SK-N-SH (cell line): ENCODE measurements at regions not wholly inside any gene's neighbourhood (a gene's known extent, or its start where the extent isn't known, plus 50 kb on each side); places are given as distances from the start of the nearest gene placed in this dataset.

Source experiments
- CTCF ChIA-PET: fragments of 300-600, 350-600 bp; formaldehyde crosslinking; extraction: SDS; loops from one replicate; lab custom pipeline; 2021; lab: Yijun Ruan, JAX
- POLR2A ChIA-PET: fragments of 350-600 bp; sonication (Branson Sonifier 250); formaldehyde crosslinking; extraction: SDS; loops from one replicate; lab custom pipeline; 2020; ENCODE audit warnings: antibody characterized with exemption, inconsistent platforms; lab: Yijun Ruan, JAX
- DNase-seq: peaks from one replicate; pipeline ENCODE4 v3.0.0; 2012
- H2AFZ ChIP-seq: fragments of 200-600 bp; sonication (generic); 2 replicates; pipeline ENCODE4 v1.8.1; 2016; ENCODE audit warnings: antibody characterized with exemption, mild to moderate bottlenecking, low read depth
- H3F3A ChIP-seq: fragments of 200-600 bp; sonication (generic); replicated peaks from 2 replicates; pipeline ENCODE3; 2016; ENCODE audit warnings: antibody characterized with exemption, mild to moderate bottlenecking; ENCODE audit not compliant: insufficient read depth
- H3K27ac ChIP-seq, 2 experiments: fragments of 200-500 bp in 1 of 2; fragments of 200-600 bp in 1 of 2; sonication (Bioruptor generic) in 1 of 2; sonication (generic), shearing (Covaris generic) in 1 of 2; 2 replicates each; pipeline versions ENCODE4 v1.5.1 to v1.6.1; 2014 to 2016; ENCODE audit warnings: low read depth in 2 of 2, inconsistent platforms in 1 of 2, low read length in 1 of 2, mild to moderate bottlenecking in 1 of 2, mixed read lengths in 1 of 2
- H3K27me3 ChIP-seq: fragments of 200-600 bp; sonication (generic), shearing (Covaris generic); 2 replicates; pipeline ENCODE4 v1.6.1; 2016; ENCODE audit warnings: mixed run types; ENCODE audit not compliant: insufficient read depth
- H3K36me3 ChIP-seq, 2 experiments: fragments of 200-500 bp in 1 of 2; fragments of 200-600 bp in 1 of 2; sonication (Bioruptor generic) in 1 of 2; sonication (generic) in 1 of 2; replicated peaks in 1 of 2; 2 replicates each; pipeline versions ENCODE3 to v1.5.1; 2014 to 2016; ENCODE audit warnings: low read length in 1 of 2, mild to moderate bottlenecking in 1 of 2; ENCODE audit not compliant: insufficient read depth in 2 of 2, control insufficient read depth in 1 of 2
- H3K4me1 ChIP-seq, 2 experiments: fragments of 200-500 bp in 1 of 2; fragments of 200-600 bp in 1 of 2; sonication (Bioruptor generic) in 1 of 2; sonication (generic), shearing (Covaris generic) in 1 of 2; 2 replicates each; pipeline versions ENCODE4 v1.5.1 to v1.6.1; 2014 to 2016; ENCODE audit warnings: low read depth in 1 of 2, low read length in 1 of 2, mixed run types in 1 of 2; ENCODE audit not compliant: insufficient read depth in 2 of 2, control insufficient read depth in 1 of 2
- H3K4me2 ChIP-seq: fragments of 200-600 bp; sonication (generic), shearing (Covaris generic); 2 replicates; pipeline ENCODE4 v1.6.1; 2017; ENCODE audit warnings: mixed run types
- H3K4me3 ChIP-seq, 2 experiments: fragments of 200-500 bp in 1 of 2; fragments of 200-600 bp in 1 of 2; sonication (Bioruptor generic) in 1 of 2; sonication (generic), shearing (Covaris generic) in 1 of 2; 2 replicates each; pipeline versions ENCODE4 v1.5.1 to v1.8.1; 2014 to 2016; ENCODE audit warnings: low read depth in 2 of 2, inconsistent platforms in 1 of 2, low read length in 1 of 2, mild to moderate bottlenecking in 1 of 2, mixed read lengths in 1 of 2, moderate library complexity in 1 of 2
- H3K79me2 ChIP-seq: fragments of 200-600 bp; sonication (generic); 2 replicates; pipeline ENCODE4 v1.8.1; 2017; ENCODE audit warnings: mild to moderate bottlenecking; ENCODE audit not compliant: insufficient read depth
- H3K9ac ChIP-seq: fragments of 200-600 bp; sonication (generic); 2 replicates; pipeline ENCODE4 v1.6.1; 2017; ENCODE audit warnings: mixed run types
- H3K9me2 ChIP-seq: fragments of 200-600 bp; sonication (generic); 2 replicates; pipeline ENCODE4 v1.6.1; 2017; ENCODE audit warnings: mixed run types
- H3K9me3 ChIP-seq: fragments of 200-600 bp; sonication (generic); 2 replicates; pipeline ENCODE4 v1.6.1; 2017; ENCODE audit warnings: mixed run types, mild to moderate bottlenecking, moderate library complexity
- H4K20me1 ChIP-seq: fragments of 200-600 bp; sonication (generic); 2 replicates; pipeline ENCODE4 v1.6.1; 2017; ENCODE audit warnings: mild to moderate bottlenecking, mixed run types; ENCODE audit not compliant: insufficient read depth
- CHD2 ChIP-seq: fragments of 150-350 bp; IDR thresholded peaks from 2 replicates; pipeline ENCODE4 v1.6.1; 2018; ENCODE audit warnings: low read length; ENCODE audit not compliant: partially characterized antibody
- EZH2phosphoT487 ChIP-seq: fragments of 200-600 bp; sonication (generic); IDR thresholded peaks from 2 replicates; pipeline ENCODE4 v1.6.1; 2017; ENCODE audit warnings: low read depth, mixed run types, mild to moderate bottlenecking, antibody characterized with exemption, moderate library complexity, borderline replicate concordance
- FOXJ3 ChIP-seq: sonication (generic); formaldehyde crosslinking; IDR thresholded peaks from 2 replicates; pipeline ENCODE4 v1.5.1; 2020; ENCODE audit warnings: mild to moderate bottlenecking, missing genetic modification reagents
- FOXM1 ChIP-seq: IDR thresholded peaks from 2 replicates; pipeline ENCODE4 v1.4.0; 2012; ENCODE audit warnings: low read depth, mild to moderate bottlenecking
- GABPA ChIP-seq: IDR thresholded peaks from 2 replicates; pipeline ENCODE4 v1.4.0; 2012; ENCODE audit warnings: low read depth, mild to moderate bottlenecking
- GATA2 ChIP-seq: sonication (generic); formaldehyde crosslinking; IDR thresholded peaks from 2 replicates; pipeline ENCODE4 v1.5.0; 2020; ENCODE audit warnings: mild to moderate bottlenecking, missing genetic modification reagents
- JUND ChIP-seq: IDR thresholded peaks from 2 replicates; pipeline ENCODE4 v1.4.0; 2012
- MEF2A ChIP-seq: IDR thresholded peaks from 2 replicates; pipeline ENCODE4 v1.4.0; 2012; ENCODE audit warnings: low read depth, borderline replicate concordance
- MXI1 ChIP-seq: IDR thresholded peaks from 2 replicates; pipeline ENCODE4 v1.6.1; 2012; ENCODE audit warnings: mild to moderate bottlenecking, low read depth, low read length, improper control_type of control experiment
- NRF1 ChIP-seq: IDR thresholded peaks from 2 replicates; pipeline ENCODE4 v1.6.1; 2012; ENCODE audit warnings: low read depth, mild to moderate bottlenecking, low read length
- POLR2AphosphoS5 ChIP-seq: IDR thresholded peaks from 2 replicates; pipeline ENCODE4 v1.6.1; 2012; ENCODE audit warnings: low read depth, low read length
- RAD21 ChIP-seq: IDR thresholded peaks from 2 replicates; pipeline ENCODE4 v1.6.1; 2012; ENCODE audit warnings: mild to moderate bottlenecking, low read length
- RCOR1 ChIP-seq: fragments of 150-350 bp; IDR thresholded peaks from 2 replicates; pipeline ENCODE4 v1.6.1; 2017; ENCODE audit warnings: antibody characterized with exemption, low read length
- RFX5 ChIP-seq: IDR thresholded peaks from 2 replicates; pipeline ENCODE4 v1.6.1; 2012; ENCODE audit warnings: mild to moderate bottlenecking, improper control_type of control experiment, low read length
- RXRA ChIP-seq: IDR thresholded peaks from 2 replicates; pipeline ENCODE4 v1.4.0; 2012; ENCODE audit warnings: low read depth, mild to moderate bottlenecking, borderline replicate concordance
- SIN3A ChIP-seq: IDR thresholded peaks from 2 replicates; pipeline ENCODE4 v1.6.1; 2012; ENCODE audit warnings: low read depth, mild to moderate bottlenecking, low read length, moderate library complexity, borderline replicate concordance
- SMC3 ChIP-seq: IDR thresholded peaks from 2 replicates; pipeline ENCODE4 v1.6.1; 2012; ENCODE audit warnings: low read depth, low read length, improper control_type of control experiment
- TAF1 ChIP-seq: IDR thresholded peaks from 2 replicates; pipeline ENCODE4 v1.6.1; 2012; ENCODE audit warnings: low read depth, mild to moderate bottlenecking, low read length, moderate library complexity, borderline replicate concordance
- TCF12 ChIP-seq: IDR thresholded peaks from 2 replicates; pipeline ENCODE4 v1.4.0; 2012
- TEAD4 ChIP-seq: IDR thresholded peaks from 2 replicates; pipeline ENCODE4 v1.4.0; 2012; ENCODE audit warnings: mild to moderate bottlenecking, borderline replicate concordance; ENCODE audit not compliant: insufficient read depth
- YY1 ChIP-seq: IDR thresholded peaks from 2 replicates; pipeline ENCODE4 v1.4.0; 2012; ENCODE audit warnings: low read depth, mild to moderate bottlenecking
- WGBS: methylation state at CpG from one replicate; pipeline ENCODE4 v1.1.6; 2017; ENCODE audit warnings: low lambda C conversion rate; 5-methylcytosine and 5-hydroxymethylcytosine counted together
- TF ChIP-seq, protein P1 (sequence below): fragments of 200-600 bp; sonication (generic); IDR thresholded peaks from 2 replicates; pipeline ENCODE4 v1.6.1; 2017; ENCODE audit warnings: antibody characterized with exemption, mild to moderate bottlenecking, moderate library complexity
- TF ChIP-seq, protein P2 (sequence below): IDR thresholded peaks from 2 replicates; pipeline ENCODE4 v1.4.0; 2012; ENCODE audit warnings: low read depth, borderline replicate concordance
- TF ChIP-seq, protein P3 (sequence below): fragments of 150-350 bp; IDR thresholded peaks from 2 replicates; pipeline ENCODE4 v1.6.1; 2017; ENCODE audit warnings: antibody characterized with exemption, low read length, low read depth, borderline replicate concordance

DNA sequence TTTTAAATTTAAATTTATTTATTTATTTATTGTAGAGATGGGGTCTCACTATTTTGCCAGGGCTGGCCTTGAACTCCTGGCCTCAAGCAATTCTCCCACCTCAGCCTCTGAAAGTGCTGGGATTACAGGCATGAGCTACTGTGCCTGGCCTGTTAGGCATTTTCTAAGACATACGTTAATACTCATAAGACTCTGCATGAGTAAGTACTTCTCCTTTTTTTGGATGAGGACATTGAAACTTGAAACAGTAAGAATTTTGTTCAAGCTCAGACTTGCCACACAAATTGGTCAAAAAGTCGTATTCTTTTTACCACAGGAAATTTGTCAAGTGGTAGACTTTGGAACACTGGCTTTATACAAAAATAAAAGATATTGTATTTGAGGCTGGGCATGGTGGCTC lies 187.4 kb upstream of the RASSF8 start:
- POLR2A ChIA-PET = no interaction called here

DNA sequence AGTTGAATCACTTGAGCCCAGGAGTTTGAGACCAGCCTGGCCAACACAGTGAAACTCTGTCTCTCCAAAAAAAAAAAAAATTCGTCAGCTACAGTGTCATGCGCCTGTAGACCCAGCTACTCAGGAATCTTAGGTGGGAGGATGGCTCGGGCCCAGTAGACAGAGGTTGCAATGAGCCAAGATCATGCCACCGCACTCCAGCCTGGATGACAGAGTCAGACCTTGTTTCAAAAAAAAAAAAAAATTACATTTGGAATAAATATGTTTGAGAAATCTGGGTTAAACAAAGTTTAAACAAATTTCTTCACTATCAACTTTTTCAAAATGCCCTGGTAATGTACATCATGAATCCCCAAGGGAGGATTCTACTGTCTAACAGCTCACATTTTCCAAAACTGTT lies 187.0 kb upstream of the RASSF8 start:
- H3K9me2 ChIP-seq = no peaks in the 10 kb centered on the region
- DNase-seq = no peak
- no peak overlapping the region for H3K4me3 ChIP-seq
- ChIA-PET CTCF (interaction anchor here (0.7 to 1.0 kb wide), 2 partner anchors 11 to 19 kb away, joined by 3 read pairs; no protein-coding TSS in a partner anchor), POLR2A (no interaction called here)
- H4K20me1 ChIP-seq = no peaks in the 10 kb centered on the region
- H3K9me3 ChIP-seq = no peaks in the 10 kb centered on the region
- H3K36me3 ChIP-seq = no peaks in the 10 kb centered on the region
- no peaks in the 10 kb centered on the region for H3K27me3 ChIP-seq
- H3F3A ChIP-seq = peaks cover 35% of the 10 kb centered on the region
- no peak overlapping the region for H3K27ac ChIP-seq
- no peak overlapping the region for H3K4me2 ChIP-seq
- H3K4me1 ChIP-seq = peaks cover 17 to 26% of the 10 kb centered on the region in 2 experiments
- no peaks in the 10 kb centered on the region for H3K79me2 ChIP-seq
- 84% methylated on average over 4 of the region's 4 CpGs for WGBS
- H3K9ac ChIP-seq = no peak overlapping the region
- H2AFZ ChIP-seq = no peak overlapping the region
- no peak for TF ChIP-seq RAD21
- TF ChIP-seq, protein P1, sequence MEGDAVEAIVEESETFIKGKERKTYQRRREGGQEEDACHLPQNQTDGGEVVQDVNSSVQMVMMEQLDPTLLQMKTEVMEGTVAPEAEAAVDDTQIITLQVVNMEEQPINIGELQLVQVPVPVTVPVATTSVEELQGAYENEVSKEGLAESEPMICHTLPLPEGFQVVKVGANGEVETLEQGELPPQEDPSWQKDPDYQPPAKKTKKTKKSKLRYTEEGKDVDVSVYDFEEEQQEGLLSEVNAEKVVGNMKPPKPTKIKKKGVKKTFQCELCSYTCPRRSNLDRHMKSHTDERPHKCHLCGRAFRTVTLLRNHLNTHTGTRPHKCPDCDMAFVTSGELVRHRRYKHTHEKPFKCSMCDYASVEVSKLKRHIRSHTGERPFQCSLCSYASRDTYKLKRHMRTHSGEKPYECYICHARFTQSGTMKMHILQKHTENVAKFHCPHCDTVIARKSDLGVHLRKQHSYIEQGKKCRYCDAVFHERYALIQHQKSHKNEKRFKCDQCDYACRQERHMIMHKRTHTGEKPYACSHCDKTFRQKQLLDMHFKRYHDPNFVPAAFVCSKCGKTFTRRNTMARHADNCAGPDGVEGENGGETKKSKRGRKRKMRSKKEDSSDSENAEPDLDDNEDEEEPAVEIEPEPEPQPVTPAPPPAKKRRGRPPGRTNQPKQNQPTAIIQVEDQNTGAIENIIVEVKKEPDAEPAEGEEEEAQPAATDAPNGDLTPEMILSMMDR = no peak
- no peak for TF ChIP-seq SIN3A
- TF ChIP-seq RFX5 = no peak
- TF ChIP-seq NRF1 = no peak
- TF ChIP-seq SMC3 = no peak
- no peak for TF ChIP-seq EZH2phosphoT487
- TF ChIP-seq YY1 = no peak
- TF ChIP-seq, protein P2, sequence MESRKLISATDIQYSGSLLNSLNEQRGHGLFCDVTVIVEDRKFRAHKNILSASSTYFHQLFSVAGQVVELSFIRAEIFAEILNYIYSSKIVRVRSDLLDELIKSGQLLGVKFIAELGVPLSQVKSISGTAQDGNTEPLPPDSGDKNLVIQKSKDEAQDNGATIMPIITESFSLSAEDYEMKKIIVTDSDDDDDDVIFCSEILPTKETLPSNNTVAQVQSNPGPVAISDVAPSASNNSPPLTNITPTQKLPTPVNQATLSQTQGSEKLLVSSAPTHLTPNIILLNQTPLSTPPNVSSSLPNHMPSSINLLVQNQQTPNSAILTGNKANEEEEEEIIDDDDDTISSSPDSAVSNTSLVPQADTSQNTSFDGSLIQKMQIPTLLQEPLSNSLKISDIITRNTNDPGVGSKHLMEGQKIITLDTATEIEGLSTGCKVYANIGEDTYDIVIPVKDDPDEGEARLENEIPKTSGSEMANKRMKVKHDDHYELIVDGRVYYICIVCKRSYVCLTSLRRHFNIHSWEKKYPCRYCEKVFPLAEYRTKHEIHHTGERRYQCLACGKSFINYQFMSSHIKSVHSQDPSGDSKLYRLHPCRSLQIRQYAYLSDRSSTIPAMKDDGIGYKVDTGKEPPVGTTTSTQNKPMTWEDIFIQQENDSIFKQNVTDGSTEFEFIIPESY = no peak
- TF ChIP-seq FOXJ3 (CRISPR knock-in tag) = no peak
- no peak for TF ChIP-seq GATA2 (CRISPR knock-in tag)
- TF ChIP-seq CHD2 = no peak

More for the DNA sequence above, 187.4 kb upstream of the RASSF8 start:
- Histone ChIP-seq H3K36me3 (no peaks in the 10 kb centered on the region), H3K4me1 (peaks cover 13 to 22% of the 10 kb centered on the region in 2 experiments), H3K27ac (no peak overlapping the region), H4K20me1 (no peaks in the 10 kb centered on the region), H3K4me2 (no peak overlapping the region), H3K27me3 (no peaks in the 10 kb centered on the region), H3K4me3 (no peak overlapping the region), H3F3A (peaks cover 31% of the 10 kb centered on the region), H2AFZ (no peak overlapping the region), H3K9me3 (no peaks in the 10 kb centered on the region), H3K9ac (no peak overlapping the region), H3K79me2 (no peaks in the 10 kb centered on the region), H3K9me2 (no peaks in the 10 kb centered on the region)
- TF ChIP-seq TAF1 (no peak), FOXJ3 (CRISPR knock-in tag) (no peak), RCOR1 (no peak), NRF1 (no peak), POLR2AphosphoS5 (no peak), YY1 (no peak), TCF12 (no peak), TEAD4 (no peak), JUND (no peak), RFX5 (no peak), FOXM1 (no peak), MXI1 (no peak), MEF2A (no peak), GABPA (no peak), RXRA (no peak)
- TF ChIP-seq, protein P1 = no peak
- TF ChIP-seq, protein P3, sequence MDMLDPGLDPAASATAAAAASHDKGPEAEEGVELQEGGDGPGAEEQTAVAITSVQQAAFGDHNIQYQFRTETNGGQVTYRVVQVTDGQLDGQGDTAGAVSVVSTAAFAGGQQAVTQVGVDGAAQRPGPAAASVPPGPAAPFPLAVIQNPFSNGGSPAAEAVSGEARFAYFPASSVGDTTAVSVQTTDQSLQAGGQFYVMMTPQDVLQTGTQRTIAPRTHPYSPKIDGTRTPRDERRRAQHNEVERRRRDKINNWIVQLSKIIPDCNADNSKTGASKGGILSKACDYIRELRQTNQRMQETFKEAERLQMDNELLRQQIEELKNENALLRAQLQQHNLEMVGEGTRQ = no peak
- CTCF ChIA-PET = interaction anchor here (0.7 to 1.0 kb wide), 2 partner anchors 11 to 19 kb away, joined by 3 read pairs; no protein-coding TSS in a partner anchor
- WGBS = 38% methylated on average over 2 of the region's 2 CpGs
- no peak for DNase-seq
